ENCODE measurements at regions not wholly inside any gene's neighbourhood (a gene's known extent, or its start where the extent isn't known, plus 50 kb on each side); places are given as distances from the start of the nearest gene placed in this dataset.

DNA sequence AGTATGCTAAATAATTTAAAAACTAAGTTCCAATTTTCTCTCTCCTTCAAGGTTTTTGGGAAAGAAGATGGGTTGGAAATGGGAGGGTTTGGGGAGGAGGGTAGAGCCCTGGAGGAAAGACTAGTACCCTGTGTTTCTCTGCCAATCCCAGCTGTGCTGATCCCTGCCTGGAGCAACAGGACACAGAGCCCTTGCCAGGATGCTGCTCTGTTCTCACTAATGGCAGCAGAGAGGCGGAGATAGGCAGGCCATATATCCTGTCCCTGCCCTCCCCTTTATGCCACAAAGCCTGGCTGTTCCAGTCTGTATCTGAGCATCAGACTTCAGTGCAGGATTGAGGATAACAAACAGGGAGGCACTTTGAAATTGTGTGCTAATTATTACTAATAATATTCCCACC, 99.0 kb downstream of the C12orf75 start:
- Histone ChIP-seq H3K27me3 (ENCODE audit: insufficient read depth, low read length) (no peaks in the 10 kb centered on the region), H3K9me3 (ENCODE audit: low read length) (no peaks in the 10 kb centered on the region), H3K79me2 (ENCODE audit: insufficient read depth, low read length) (no peaks in the 10 kb centered on the region), H4K20me1 (ENCODE audit: insufficient read depth, low read length) (no peaks in the 10 kb centered on the region), H3K4me2 (ENCODE audit: low read length) (no peak overlapping the region), H3K9ac (ENCODE audit: low read length) (no peak overlapping the region), H3F3A (ENCODE audit: insufficient read depth, low read length) (no peaks in the 10 kb centered on the region), H3K27ac (ENCODE audit: low read depth, low read length, poor library complexity, severe bottlenecking) (no peak overlapping the region), H3K4me3 (ENCODE audit: low read depth, low read length, poor library complexity, severe bottlenecking) (no peak overlapping the region), H3K36me3 (ENCODE audit: insufficient read depth, low read length) (no peaks in the 10 kb centered on the region), H3K9me2 (ENCODE audit: low read depth, low read length) (no peaks in the 10 kb centered on the region), H2AFZ (ENCODE audit: low read length) (no peak overlapping the region), H3K4me1 (ENCODE audit: insufficient read depth, low read length, severe bottlenecking) (no peaks in the 10 kb centered on the region)
- TF ChIP-seq CTCF (IDR thresholded peaks at IDR 0.05; ENCODE audit: low read length): no peak
- TF ChIP-seq EZH2 (IDR thresholded peaks at IDR 0.05; ENCODE audit: borderline replicate concordance, low read length): no peak

- TF ChIP-seq EZH2 (IDR thresholded peaks at IDR 0.05; ENCODE audit: borderline replicate concordance, low read length): no peak
- TF ChIP-seq CTCF (IDR thresholded peaks at IDR 0.05; ENCODE audit: low read length): no peak
- Histone ChIP-seq H3K4me1 (ENCODE audit: insufficient read depth, low read length, severe bottlenecking) (no peaks in the 10 kb centered on the region), H3K79me2 (ENCODE audit: insufficient read depth, low read length) (no peaks in the 10 kb centered on the region), H3K27me3 (ENCODE audit: insufficient read depth, low read length) (no peaks in the 10 kb centered on the region), H3K36me3 (ENCODE audit: insufficient read depth, low read length) (no peaks in the 10 kb centered on the region), H3K4me2 (ENCODE audit: low read length) (no peak overlapping the region), H3K9ac (ENCODE audit: low read length) (no peak overlapping the region), H3K9me3 (ENCODE audit: low read length) (no peaks in the 10 kb centered on the region), H3F3A (ENCODE audit: insufficient read depth, low read length) (no peaks in the 10 kb centered on the region), H3K27ac (ENCODE audit: low read depth, low read length, poor library complexity, severe bottlenecking) (no peak overlapping the region), H3K9me2 (ENCODE audit: low read depth, low read length) (no peaks in the 10 kb centered on the region), H2AFZ (ENCODE audit: low read length) (no peak overlapping the region), H4K20me1 (ENCODE audit: insufficient read depth, low read length) (no peaks in the 10 kb centered on the region), H3K4me3 (ENCODE audit: low read depth, low read length, poor library complexity, severe bottlenecking) (no peak overlapping the region)
These were observed 101.1 kb downstream of the C12orf75 start for GRCh38 chr12:105431537-105432100.

DNA sequence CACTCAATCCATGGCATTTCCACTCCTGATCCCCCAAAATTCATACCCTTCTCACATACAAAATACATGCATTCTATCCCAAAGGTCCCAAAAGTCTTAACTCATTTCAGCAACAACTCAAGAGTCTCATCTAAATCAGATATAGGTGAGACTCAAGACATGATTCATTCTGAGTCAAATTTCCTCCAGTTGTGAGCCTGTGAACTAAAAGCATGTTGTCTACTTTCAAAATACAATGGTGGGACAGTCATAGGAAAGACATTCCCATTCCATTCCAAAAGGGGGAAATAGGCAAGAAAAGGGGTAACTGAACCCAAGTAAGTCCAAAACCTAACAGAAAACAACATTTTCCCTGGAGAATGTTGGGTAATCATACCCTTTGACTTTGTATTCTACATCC, 103.3 kb downstream of the C12orf75 start:
- Histone ChIP-seq H3K36me3 (ENCODE audit: insufficient read depth, low read length) (no peaks in the 10 kb centered on the region), H3K27me3 (ENCODE audit: insufficient read depth, low read length) (no peaks in the 10 kb centered on the region), H2AFZ (ENCODE audit: low read length) (no peak overlapping the region), H3K79me2 (ENCODE audit: insufficient read depth, low read length) (no peaks in the 10 kb centered on the region), H3K9me2 (ENCODE audit: low read depth, low read length) (no peaks in the 10 kb centered on the region), H4K20me1 (ENCODE audit: insufficient read depth, low read length) (no peaks in the 10 kb centered on the region), H3K4me1 (ENCODE audit: insufficient read depth, low read length, severe bottlenecking) (no peaks in the 10 kb centered on the region), H3K4me2 (ENCODE audit: low read length) (no peak overlapping the region), H3F3A (ENCODE audit: insufficient read depth, low read length) (no peaks in the 10 kb centered on the region), H3K4me3 (ENCODE audit: low read depth, low read length, poor library complexity, severe bottlenecking) (no peak overlapping the region), H3K27ac (ENCODE audit: low read depth, low read length, poor library complexity, severe bottlenecking) (no peak overlapping the region), H3K9me3 (ENCODE audit: low read length) (no peaks in the 10 kb centered on the region), H3K9ac (ENCODE audit: low read length) (no peak overlapping the region)
- TF ChIP-seq EZH2 (IDR thresholded peaks at IDR 0.05; ENCODE audit: borderline replicate concordance, low read length) (no peak), CTCF (IDR thresholded peaks at IDR 0.05; ENCODE audit: low read length) (no peak)

All from OCI-LY1 (cell line).